ENCODE measurements at regions not wholly inside any gene's neighbourhood (a gene's known extent, or its start where the extent isn't known, plus 50 kb on each side); places are given as distances from the start of the nearest gene placed in this dataset.
"Not testable (repeated sequence)": the region's sequence is repeated elsewhere in the genome, so short reads cannot be mapped to it uniquely, and the experiment has no call there.

- DNase-seq, result no peak
Observed at GRCh38 chr5:5925191-5925590, 453.2 kb downstream of the MED10 start.

GRCh38 chr5:5919411-5919810, 458.9 kb downstream of the MED10 start:
- no peak for DNase-seq

- no peak for DNase-seq
Observed at GRCh38 chr5:5906778-5907177, 471.6 kb downstream of the MED10 start.

- no peak for DNase-seq
Observed at GRCh38 chr5:5905186-5905585, 473.2 kb downstream of the MED10 start.

- no peak for DNase-seq
Observed at GRCh38 chr5:5904113-5904512, 474.2 kb downstream of the MED10 start.

- DNase-seq, result no peak
Observed at GRCh38 chr5:5902678-5903646, 475.4 kb downstream of the MED10 start.

GRCh38 chr5:5900350-5900749, 477.9 kb downstream of the ICE1 start:
- no peak for DNase-seq

- no peak for DNase-seq
Observed at GRCh38 chr5:5899716-5900115, 477.2 kb downstream of the ICE1 start.

GRCh38 chr5:5888284-5888683, 465.8 kb downstream of the ICE1 start:
- DNase-seq, result no peak

GRCh38 chr5:5887833-5888232, 465.4 kb downstream of the ICE1 start:
- no peak for DNase-seq

- no peak for DNase-seq
Observed at GRCh38 chr5:5886812-5887486, 464.5 kb downstream of the ICE1 start.

- DNase-seq, result no peak
Observed at GRCh38 chr5:5886353-5886752, 463.9 kb downstream of the ICE1 start.

- DNase-seq, result no peak
Observed at GRCh38 chr5:5885782-5886181, 463.3 kb downstream of the ICE1 start.

- no peak for DNase-seq
Observed at GRCh38 chr5:5884593-5884992, 462.1 kb downstream of the ICE1 start.

- DNase-seq, result no peak
Observed at GRCh38 chr5:5883562-5883961, 461.1 kb downstream of the ICE1 start.

GRCh38 chr5:5883146-5883545, 460.7 kb downstream of the ICE1 start:
- no peak for DNase-seq

- no peak for DNase-seq
Observed at GRCh38 chr5:5882706-5883105, 460.2 kb downstream of the ICE1 start.

GRCh38 chr5:5881294-5881693, 458.8 kb downstream of the ICE1 start:
- DNase-seq, result no peak

- DNase-seq, result no peak
Observed at GRCh38 chr5:5880077-5880763, 457.7 kb downstream of the ICE1 start.

- no peak for DNase-seq
Observed at GRCh38 chr5:5857396-5857795, 434.9 kb downstream of the ICE1 start.

- no peak for DNase-seq
Observed at GRCh38 chr5:5854087-5854486, 431.6 kb downstream of the ICE1 start.

- DNase-seq, result no peak
Observed at GRCh38 chr5:5838493-5838892, 416.0 kb downstream of the ICE1 start.

GRCh38 chr5:5831622-5832021, 409.1 kb downstream of the ICE1 start:
- DNase-seq, result not testable (repeated sequence)

GRCh38 chr5:5828619-5829018, 406.1 kb downstream of the ICE1 start:
- DNase-seq, result no peak
